Activated CD4-positive, CD25-positive, alpha-beta regulatory T cell treated with anti-CD3 and anti-CD28 coated beads, Interleukin-2, amount 50 U/mL, for 72 hours (primary cell): ENCODE measurements at regions not wholly inside any gene's neighbourhood (a gene's known extent, or its start where the extent isn't known, plus 50 kb on each side); places are given as distances from the start of the nearest gene placed in this dataset.

Experiments
- DNase-seq: peaks from one replicate; pipeline ENCODE4 v3.0.0; 2021

DNA sequence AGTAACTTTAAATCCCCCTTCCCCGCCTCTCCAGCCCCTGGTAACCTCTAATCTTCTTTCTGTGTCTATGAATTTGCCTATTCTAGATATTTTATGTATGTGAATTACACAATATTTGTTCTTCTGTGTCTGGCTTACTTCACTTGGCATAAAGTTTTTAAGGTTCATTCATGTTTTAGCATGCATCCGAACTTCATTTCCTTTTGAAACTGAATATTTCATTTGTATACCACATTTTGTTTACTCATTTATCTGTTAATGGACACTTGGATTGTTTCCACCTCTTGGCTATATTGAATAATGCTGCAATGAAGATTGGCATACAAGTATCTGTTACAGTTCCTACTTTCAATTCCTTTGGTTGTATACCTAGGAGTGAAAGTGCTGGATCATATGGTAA, 205.3 kb downstream of the TM2D1 start:
- DNase-seq, result no peak

DNA sequence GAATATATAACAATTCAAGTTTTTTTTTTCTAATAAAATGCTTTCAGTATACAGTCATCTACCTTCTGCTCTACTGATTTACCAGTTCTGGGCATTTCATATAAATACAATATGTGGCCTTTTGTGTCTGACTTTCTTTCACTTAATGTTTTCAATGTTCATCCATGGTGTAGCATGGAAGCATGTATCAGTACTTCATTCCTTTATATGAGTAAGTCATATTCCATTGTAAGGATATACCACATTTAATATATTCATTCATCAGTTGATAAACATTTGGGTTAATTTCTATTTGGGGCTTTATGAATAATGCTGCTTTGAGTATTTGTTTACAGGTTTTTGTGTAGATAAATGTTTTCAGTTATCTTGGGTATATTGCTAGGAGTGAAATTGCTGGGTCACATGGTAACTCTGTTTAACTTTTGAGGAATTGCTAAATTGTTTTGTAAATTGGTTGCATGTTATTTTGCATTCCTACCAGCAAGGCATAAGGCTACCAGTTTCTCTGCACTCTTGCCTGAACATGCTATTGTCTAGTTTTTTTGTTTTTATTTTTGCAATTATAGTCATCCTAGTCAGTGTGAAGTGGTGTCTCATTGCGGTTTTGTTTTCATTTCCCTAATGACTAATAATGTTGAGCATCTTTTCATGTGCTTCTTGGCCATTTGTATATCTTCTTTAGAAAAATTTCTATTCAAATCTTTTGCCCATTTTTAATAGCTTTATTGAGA, 206.1 kb downstream of the TM2D1 start:
- no peak for DNase-seq

DNA sequence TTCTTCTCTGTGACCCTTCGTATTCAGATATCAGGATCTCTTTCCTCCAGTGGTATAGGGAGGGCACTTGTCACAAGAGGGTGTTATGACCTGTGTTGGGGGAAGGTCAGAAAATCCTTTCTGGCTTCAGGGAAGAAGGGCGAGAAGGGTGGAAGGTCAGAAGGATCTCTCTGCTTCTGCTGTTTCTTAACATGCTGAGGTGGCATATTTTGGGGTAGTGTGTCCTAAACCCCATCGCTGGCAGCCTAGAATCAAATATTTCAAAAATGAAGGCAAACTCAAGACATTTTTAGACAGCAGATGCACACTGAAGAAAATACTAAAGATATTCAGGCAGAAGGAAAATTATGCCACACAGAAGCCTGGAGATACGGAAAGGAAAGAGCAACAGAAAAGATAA, 207.6 kb downstream of the TM2D1 start:
- no peak for DNase-seq

DNA sequence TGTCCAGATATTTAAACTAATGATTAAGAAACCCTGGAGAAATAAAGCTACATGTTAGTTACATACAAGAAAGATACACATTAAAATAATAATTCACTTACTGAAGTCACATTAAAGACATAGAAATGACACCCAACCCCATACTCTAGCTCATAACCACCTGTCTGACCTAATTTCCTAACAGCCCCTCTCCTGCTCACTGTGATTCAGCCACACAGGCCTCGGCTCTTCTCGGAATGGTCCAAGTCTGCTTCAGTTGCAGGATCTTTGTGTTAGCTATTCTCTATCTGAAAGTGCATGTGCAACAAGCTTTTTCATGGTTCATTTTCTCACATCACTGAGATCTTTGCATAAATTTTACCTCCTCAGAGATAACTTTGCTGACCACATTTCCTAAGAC, 209.8 kb downstream of the TM2D1 start:
- no peak for DNase-seq
